A549 (cell line): ENCODE measurements at regions not wholly inside any gene's neighbourhood (a gene's known extent, or its start where the extent isn't known, plus 50 kb on each side); places are given as distances from the start of the nearest gene placed in this dataset.

ENCODE experiments used
- ATAC-seq, 2 experiments: fragments of 200-7000 bp in 1 of 2; fragments of >200 bp in 1 of 2; cut with Nextera tagmentation in 1 of 2; cut with Tn5 transposase in 1 of 2; 3 replicates each; pipeline versions ENCODE4 v1.8.0 to v1.9.1; 2018 to 2020; ENCODE audit warnings: mild to moderate bottlenecking in 1 of 2, moderate library complexity in 1 of 2
- CTCF ChIA-PET: fragments of 300-600 bp; sonication (Branson Sonifier 250); formaldehyde crosslinking; extraction: SDS; loops from one replicate; lab custom pipeline; 2021; ENCODE audit warnings: antibody characterized with exemption, inconsistent platforms; lab: Yijun Ruan, JAX
- POLR2A ChIA-PET: fragments of 350-600 bp; formaldehyde crosslinking; extraction: SDS; loops from one replicate; lab custom pipeline; 2021; ENCODE audit warnings: antibody characterized with exemption, inconsistent platforms; lab: Yijun Ruan, JAX
- DNase-seq, 2 experiments: peaks; one replicate each; pipeline versions ENCODE4 v3.0.0 to v3.0.0-alpha.2; 2011 to 2016; ENCODE audit warnings: low read depth in 1 of 2, low spot score in 1 of 2
- FAIRE-seq: peaks from 2 replicates; lab custom pipeline; 2011; peaks lifted over from hg19 to GRCh38; lab: Jason Lieb, UNC
- H3K27ac ChIP-seq, 2 experiments: fragments of >200 bp; sonication (Bioruptor Twin); formaldehyde crosslinking; 3 replicates each; pipeline ENCODE4 v1.5.1; 2016 to 2017
- H3K4me1 ChIP-seq: fragments of >200 bp; sonication (Bioruptor Twin); formaldehyde crosslinking; 3 replicates; pipeline ENCODE4 v1.6.1; 2016
- H3K4me2 ChIP-seq: fragments of >200 bp; sonication (Bioruptor Twin); formaldehyde crosslinking; 3 replicates; pipeline ENCODE4 v1.6.1; 2016
- H3K4me3 ChIP-seq: fragments of >200 bp; sonication (Bioruptor Twin); formaldehyde crosslinking; 3 replicates; pipeline ENCODE4 v1.5.1; 2016
- H3K9me3 ChIP-seq: fragments of >200 bp; sonication (Bioruptor Twin); formaldehyde crosslinking; 3 replicates; pipeline ENCODE4 v1.6.1; 2016
- BHLHE40 ChIP-seq: IDR thresholded peaks from 2 replicates; pipeline ENCODE4 v1.6.1; 2012; ENCODE audit warnings: low read depth, low read length, inconsistent platforms
- CHD2 ChIP-seq: fragments of 150-350 bp; IDR thresholded peaks from 2 replicates; pipeline ENCODE4 v1.6.1; 2014; ENCODE audit warnings: low read length; ENCODE audit not compliant: partially characterized antibody
- CHD4 ChIP-seq: fragments of 200-600 bp; sonication (generic); IDR thresholded peaks from 2 replicates; pipeline ENCODE4 v1.6.1; 2016; ENCODE audit warnings: antibody characterized with exemption, mild to moderate bottlenecking, borderline replicate concordance
- EHF ChIP-seq: fragments of 250-450 bp; sonication (Bioruptor Pico); IDR thresholded peaks from 2 replicates; pipeline ENCODE4 v1.5.0; 2020; ENCODE audit warnings: mild to moderate bottlenecking
- ELK1 ChIP-seq: fragments of 150-350 bp; IDR thresholded peaks from 2 replicates; pipeline ENCODE4 v1.6.1; 2014; ENCODE audit warnings: low read depth, mild to moderate bottlenecking, low read length
- ESRRA ChIP-seq: fragments of 150-350 bp; IDR thresholded peaks from 2 replicates; pipeline ENCODE4 v1.6.1; 2014; ENCODE audit warnings: mild to moderate bottlenecking, low read length, borderline replicate concordance
- FOXS1 ChIP-seq: fragments of 250-450 bp; sonication (Bioruptor Pico); IDR thresholded peaks from 2 replicates; pipeline ENCODE4 v1.5.0; 2020; ENCODE audit warnings: mild to moderate bottlenecking, moderate library complexity
- HDAC2 ChIP-seq: fragments of 200-600 bp; sonication (generic); IDR thresholded peaks from 2 replicates; pipeline ENCODE4 v1.6.1; 2016
- JUN ChIP-seq, 2 experiments: fragments of >200 bp; sonication (Bioruptor Twin); formaldehyde crosslinking; IDR thresholded peaks; 2 replicates in 1 of 2; 3 replicates in 1 of 2; pipeline ENCODE4 v1.6.1; 2016 to 2017
- JUNB ChIP-seq: fragments of >200 bp; sonication (Bioruptor Twin); formaldehyde crosslinking; IDR thresholded peaks from 2 replicates; pipeline ENCODE4 v1.6.1; 2016
- MYC ChIP-seq: IDR thresholded peaks from 2 replicates; pipeline ENCODE4 v1.6.1; 2012; ENCODE audit warnings: mild to moderate bottlenecking, inconsistent platforms, low read length, improper control_type of control experiment, borderline replicate concordance
- NFE2L2 ChIP-seq: fragments of 150-350 bp; conservative IDR thresholded peaks from 2 replicates; pipeline ENCODE4 v1.6.1; 2014; ENCODE audit warnings: low read length
- PHF8 ChIP-seq: fragments of 200-600 bp; sonication (generic); IDR thresholded peaks from 2 replicates; pipeline ENCODE4 v1.6.1; 2016; ENCODE audit warnings: low read depth, mild to moderate bottlenecking, antibody characterized with exemption, moderate library complexity, borderline replicate concordance
- POLR2A ChIP-seq: IDR thresholded peaks from 2 replicates; pipeline ENCODE4 v1.6.1; 2012; ENCODE audit warnings: mild to moderate bottlenecking, low read length
- RCOR1 ChIP-seq: fragments of 150-350 bp; IDR thresholded peaks from 2 replicates; pipeline ENCODE4 v1.6.1; 2014; ENCODE audit warnings: antibody characterized with exemption, low read length, low read depth
- RFX5 ChIP-seq: fragments of 450-650 bp; IDR thresholded peaks from 2 replicates; pipeline ENCODE4 v1.7.1; 2014; ENCODE audit warnings: antibody characterized with exemption, mild to moderate bottlenecking, moderate library complexity
- TP53 ChIP-seq: fragments of 250-450 bp; sonication (Bioruptor Pico); IDR thresholded peaks from 2 replicates; pipeline ENCODE4 v1.5.0; 2021; ENCODE audit warnings: mild to moderate bottlenecking, moderate library complexity
- ZSCAN20 ChIP-seq: fragments of 250-450 bp; sonication (Bioruptor Pico); IDR thresholded peaks from 2 replicates; pipeline ENCODE4 v1.8.0; 2022; ENCODE audit warnings: mild to moderate bottlenecking, moderate library complexity
- WGBS: methylation state at CpG from one replicate; pipeline ENCODE4 v1.1.6; 2017; ENCODE audit errors: missing lambda C conversion rate; 5-methylcytosine and 5-hydroxymethylcytosine counted together
- TF ChIP-seq, protein P1 (sequence below): IDR thresholded peaks from 2 replicates; pipeline ENCODE4 v1.6.1; 2012
- TF ChIP-seq, protein P2 (sequence below): fragments of >200 bp; sonication (Bioruptor Twin); formaldehyde crosslinking; IDR thresholded peaks from 2 replicates; pipeline ENCODE4 v1.6.1; 2016
- TF ChIP-seq, protein P3 (sequence below): IDR thresholded peaks from 2 replicates; pipeline ENCODE4 v1.6.1; 2012
- TF ChIP-seq, protein P4 (sequence below): fragments of 250-450 bp; sonication (Bioruptor Pico); IDR thresholded peaks from 2 replicates; pipeline ENCODE4 v1.5.0; 2021; ENCODE audit warnings: mild to moderate bottlenecking, moderate library complexity, borderline replicate concordance

GRCh38 chr7:24108906-24109376 lies 175.0 kb upstream of the NPY start:
- DNase-seq (no peak), ATAC-seq (no peak)
- no peaks in the 10 kb centered on the region for H3K4me1 ChIP-seq
- no peak overlapping the region for H3K4me3 ChIP-seq
- no peaks in the 10 kb centered on the region for H3K9me3 ChIP-seq
- H3K4me2 ChIP-seq: no peak overlapping the region
- TF ChIP-seq, protein P1, sequence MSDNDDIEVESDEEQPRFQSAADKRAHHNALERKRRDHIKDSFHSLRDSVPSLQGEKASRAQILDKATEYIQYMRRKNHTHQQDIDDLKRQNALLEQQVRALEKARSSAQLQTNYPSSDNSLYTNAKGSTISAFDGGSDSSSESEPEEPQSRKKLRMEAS: no peak
- TF ChIP-seq, all 56 proteins: peak for 0
- WGBS: 0% methylated on average over 1 of the region's 1 CpG
- H3K27ac ChIP-seq: no peak overlapping the region
- FAIRE-seq: no peak
- ChIA-PET POLR2A (no interaction called here), CTCF (interaction anchor here (0.6 kb wide), 1 partner anchor 139 kb away, joined by 3 read pairs; no protein-coding TSS in a partner anchor)

- POLR2A ChIA-PET: no interaction called here
- ATAC-seq: no peak
- Histone ChIP-seq H3K9me3 (no peaks in the 10 kb centered on the region), H3K4me3 (no peak overlapping the region)
- FAIRE-seq: no peak
- TF ChIP-seq TP53: no peak
- no peak for TF ChIP-seq ESRRA
- no peak for TF ChIP-seq RFX5
- TF ChIP-seq, protein P1: no peak
- TF ChIP-seq POLR2A: no peak
- TF ChIP-seq EHF (CRISPR knock-in tag): no peak
- no peak for TF ChIP-seq PHF8
- no peak for TF ChIP-seq CHD4
- TF ChIP-seq, protein P2, sequence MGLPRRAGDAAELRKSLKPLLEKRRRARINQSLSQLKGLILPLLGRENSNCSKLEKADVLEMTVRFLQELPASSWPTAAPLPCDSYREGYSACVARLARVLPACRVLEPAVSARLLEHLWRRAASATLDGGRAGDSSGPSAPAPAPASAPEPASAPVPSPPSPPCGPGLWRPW: no peak
- TF ChIP-seq RCOR1: no peak
- TF ChIP-seq, protein P3, sequence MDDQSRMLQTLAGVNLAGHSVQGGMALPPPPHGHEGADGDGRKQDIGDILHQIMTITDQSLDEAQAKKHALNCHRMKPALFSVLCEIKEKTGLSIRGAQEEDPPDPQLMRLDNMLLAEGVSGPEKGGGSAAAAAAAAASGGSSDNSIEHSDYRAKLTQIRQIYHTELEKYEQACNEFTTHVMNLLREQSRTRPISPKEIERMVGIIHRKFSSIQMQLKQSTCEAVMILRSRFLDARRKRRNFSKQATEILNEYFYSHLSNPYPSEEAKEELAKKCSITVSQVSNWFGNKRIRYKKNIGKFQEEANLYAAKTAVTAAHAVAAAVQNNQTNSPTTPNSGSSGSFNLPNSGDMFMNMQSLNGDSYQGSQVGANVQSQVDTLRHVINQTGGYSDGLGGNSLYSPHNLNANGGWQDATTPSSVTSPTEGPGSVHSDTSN: no peak
- TF ChIP-seq, all 56 proteins: peak for 0
- Histone ChIP-seq H3K27ac (no peak overlapping the region), H3K4me1 (no peaks in the 10 kb centered on the region), H3K4me2 (no peak overlapping the region)
- WGBS: 4% methylated on average over 2 of the region's 2 CpGs
- DNase-seq: no peak
- CTCF ChIA-PET: interaction anchor here (1.2 kb wide), 1 partner anchor 9 kb away, joined by 3 read pairs; no protein-coding TSS in a partner anchor
Measured at GRCh38 chr7:24110056-24110455, 173.9 kb upstream of the NPY start.

DNA sequence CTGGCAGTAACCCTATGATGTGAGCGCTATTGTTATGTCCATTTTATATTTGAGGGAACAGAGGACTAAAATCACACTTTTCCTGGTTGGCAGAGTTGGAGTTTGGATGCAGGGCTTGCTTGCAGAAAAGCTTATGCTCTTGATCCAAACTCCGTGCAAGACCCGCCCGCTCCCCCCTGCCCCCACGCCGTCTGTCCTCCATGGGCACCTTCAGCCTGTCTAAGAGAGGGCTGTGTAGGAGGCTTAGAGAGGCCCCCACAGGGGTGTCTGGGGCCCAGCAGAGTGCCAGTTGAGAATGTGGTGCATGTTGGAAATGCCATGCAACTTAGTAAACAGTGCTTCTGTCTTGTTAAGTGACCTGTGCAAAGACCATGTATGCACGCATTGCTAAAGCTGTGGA lies 170.5 kb upstream of the NPY start:
- Histone ChIP-seq H3K4me1 (no peaks in the 10 kb centered on the region), H3K4me2 (no peak overlapping the region), H3K27ac (no peak overlapping the region), H3K4me3 (no peak overlapping the region), H3K9me3 (no peaks in the 10 kb centered on the region)
- DNase-seq (no peak), ATAC-seq (no peak), FAIRE-seq (no peak)
- CTCF ChIA-PET: no interaction called here
- TF ChIP-seq FOXS1 (CRISPR knock-in tag) (no peak), PHF8 (no peak), NFE2L2 (no peak), ELK1 (no peak), ZSCAN20 (CRISPR knock-in tag) (no peak), HDAC2 (no peak), JUNB (no peak), BHLHE40 (no peak), CHD2 (no peak), MYC (no peak), JUN (IDR thresholded peaks at IDR 0.05) (no peak)
- TF ChIP-seq, protein P4, sequence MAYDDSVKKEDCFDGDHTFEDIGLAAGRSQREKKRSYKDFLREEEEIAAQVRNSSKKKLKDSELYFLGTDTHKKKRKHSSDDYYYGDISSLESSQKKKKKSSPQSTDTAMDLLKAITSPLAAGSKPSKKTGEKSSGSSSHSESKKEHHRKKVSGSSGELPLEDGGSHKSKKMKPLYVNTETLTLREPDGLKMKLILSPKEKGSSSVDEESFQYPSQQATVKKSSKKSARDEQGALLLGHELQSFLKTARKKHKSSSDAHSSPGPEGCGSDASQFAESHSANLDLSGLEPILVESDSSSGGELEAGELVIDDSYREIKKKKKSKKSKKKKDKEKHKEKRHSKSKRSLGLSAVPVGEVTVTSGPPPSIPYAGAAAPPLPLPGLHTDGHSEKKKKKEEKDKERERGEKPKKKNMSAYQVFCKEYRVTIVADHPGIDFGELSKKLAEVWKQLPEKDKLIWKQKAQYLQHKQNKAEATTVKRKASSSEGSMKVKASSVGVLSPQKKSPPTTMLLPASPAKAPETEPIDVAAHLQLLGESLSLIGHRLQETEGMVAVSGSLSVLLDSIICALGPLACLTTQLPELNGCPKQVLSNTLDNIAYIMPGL (CRISPR knock-in tag): no peak
- POLR2A ChIA-PET: no interaction called here
- WGBS: 37% methylated on average over 7 of the region's 7 CpGs
